Esophagus squamous epithelium (tissue), 4 donors: ENCODE measurements at regions not wholly inside any gene's neighbourhood (a gene's known extent, or its start where the extent isn't known, plus 50 kb on each side); places are given as distances from the start of the nearest gene placed in this dataset.

Source experiments
- POLR2A ChIP-seq, 4 donors: fragments of 450-650 bp; IDR thresholded peaks; one replicate each; pipeline ENCODE4 v1.6.1; 2017; ENCODE audit warnings: antibody characterized with exemption in 4 of 4, mild to moderate bottlenecking in 4 of 4, moderate library complexity in 3 of 4
- TF ChIP-seq, protein P1 (sequence below), 6 experiments: fragments of 450-650 bp in 4 of 6; fragments of 200-600 bp in 2 of 6; sonication (generic) in 2 of 6; IDR thresholded peaks; one replicate each; pipeline ENCODE4 v1.5.1; 2016 to 2019; ENCODE audit warnings: antibody characterized with exemption in 6 of 6, mild to moderate bottlenecking in 4 of 6, moderate library complexity in 4 of 6

DNA sequence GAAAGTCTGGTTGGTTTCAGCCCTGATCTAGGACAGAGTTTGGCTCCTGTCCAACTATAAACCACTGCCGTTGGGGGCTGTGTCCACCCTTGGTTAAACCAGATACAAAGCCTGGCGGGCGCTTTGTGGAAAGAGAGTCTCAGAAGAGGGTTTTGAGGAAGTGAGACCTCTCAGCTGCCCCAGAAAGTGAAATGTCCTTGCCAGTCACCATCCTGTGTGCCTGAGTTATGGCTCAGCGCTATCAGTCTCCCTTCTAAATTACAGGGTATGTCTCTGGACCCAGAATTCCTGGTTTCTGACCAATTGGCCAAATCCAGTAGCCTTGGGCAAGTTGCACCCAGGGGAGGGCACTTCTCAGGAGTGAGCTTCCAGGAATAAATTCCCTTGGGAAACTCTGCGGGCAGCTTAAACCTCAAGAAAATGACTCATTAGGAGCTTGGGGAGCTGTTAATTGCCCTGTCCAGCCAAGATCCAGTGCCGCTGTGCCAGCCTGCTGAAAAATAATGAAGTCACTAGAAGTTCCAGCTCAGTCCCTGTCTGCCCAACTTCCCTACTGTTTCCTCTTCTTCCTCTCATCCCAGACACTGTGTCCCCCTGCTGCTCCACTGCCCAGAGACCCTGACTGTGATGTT lies 66.7 kb upstream of the PDZD8 start:
- TF ChIP-seq POLR2A (IDR thresholded peaks at IDR 0.05): no peak
- TF ChIP-seq, protein P1, sequence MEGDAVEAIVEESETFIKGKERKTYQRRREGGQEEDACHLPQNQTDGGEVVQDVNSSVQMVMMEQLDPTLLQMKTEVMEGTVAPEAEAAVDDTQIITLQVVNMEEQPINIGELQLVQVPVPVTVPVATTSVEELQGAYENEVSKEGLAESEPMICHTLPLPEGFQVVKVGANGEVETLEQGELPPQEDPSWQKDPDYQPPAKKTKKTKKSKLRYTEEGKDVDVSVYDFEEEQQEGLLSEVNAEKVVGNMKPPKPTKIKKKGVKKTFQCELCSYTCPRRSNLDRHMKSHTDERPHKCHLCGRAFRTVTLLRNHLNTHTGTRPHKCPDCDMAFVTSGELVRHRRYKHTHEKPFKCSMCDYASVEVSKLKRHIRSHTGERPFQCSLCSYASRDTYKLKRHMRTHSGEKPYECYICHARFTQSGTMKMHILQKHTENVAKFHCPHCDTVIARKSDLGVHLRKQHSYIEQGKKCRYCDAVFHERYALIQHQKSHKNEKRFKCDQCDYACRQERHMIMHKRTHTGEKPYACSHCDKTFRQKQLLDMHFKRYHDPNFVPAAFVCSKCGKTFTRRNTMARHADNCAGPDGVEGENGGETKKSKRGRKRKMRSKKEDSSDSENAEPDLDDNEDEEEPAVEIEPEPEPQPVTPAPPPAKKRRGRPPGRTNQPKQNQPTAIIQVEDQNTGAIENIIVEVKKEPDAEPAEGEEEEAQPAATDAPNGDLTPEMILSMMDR (IDR thresholded peaks at IDR 0.05): no peak
